Neural cell (in vitro differentiated cells): ENCODE measurements at regions not wholly inside any gene's neighbourhood (a gene's known extent, or its start where the extent isn't known, plus 50 kb on each side); places are given as distances from the start of the nearest gene placed in this dataset.

Experiments used
- H2AFZ ChIP-seq: fragments of 200-600, 300-800 bp; sonication (generic), shearing (Covaris generic); 2 replicates; pipeline ENCODE4 v1.6.0; 2014; ENCODE audit warnings: low read depth, mild to moderate bottlenecking, antibody characterized with exemption, low read length, moderate library complexity
- H3F3A ChIP-seq: fragments of 200-600 bp; shearing (Covaris generic); 2 replicates; pipeline ENCODE4 v1.6.1; 2016; ENCODE audit warnings: mild to moderate bottlenecking, moderate library complexity, mixed read lengths, antibody characterized with exemption, low read length; ENCODE audit not compliant: insufficient read depth, poor library complexity, severe bottlenecking
- H3K27ac ChIP-seq: fragments of 200-600, 300-800 bp; sonication (generic), shearing (Covaris generic); 2 replicates; pipeline ENCODE4 v1.5.1; 2014; ENCODE audit warnings: mild to moderate bottlenecking, low read length, moderate library complexity
- H3K27me3 ChIP-seq: fragments of 300-800, 200-600 bp; sonication (generic), shearing (Covaris generic); 2 replicates; pipeline ENCODE4 v1.6.0; 2014; ENCODE audit warnings: mild to moderate bottlenecking, low read depth, low read length, moderate library complexity; ENCODE audit not compliant: insufficient read depth
- H3K36me3 ChIP-seq: fragments of 300-800, 200-600 bp; sonication (generic), shearing (Covaris generic); 2 replicates; pipeline ENCODE4 v1.5.1; 2014; ENCODE audit warnings: mild to moderate bottlenecking, antibody characterized with exemption, low read length, moderate library complexity; ENCODE audit not compliant: insufficient read depth
- H3K4me2 ChIP-seq: fragments of 300-800, 200-600 bp; sonication (generic), shearing (Covaris generic); 2 replicates; pipeline ENCODE4 v1.6.0; 2014; ENCODE audit warnings: mild to moderate bottlenecking, low read length
- H3K4me3 ChIP-seq: fragments of 300-800, 200-600 bp; sonication (generic), shearing (Covaris generic); 2 replicates; pipeline ENCODE4 v1.5.1; 2014; ENCODE audit warnings: mild to moderate bottlenecking, low read length, moderate library complexity
- H3K79me2 ChIP-seq: fragments of 200-600 bp; shearing (Covaris generic); replicated peaks from 2 replicates; pipeline ENCODE4 v1.6.0; 2014; ENCODE audit warnings: mild to moderate bottlenecking, low read length, moderate library complexity; ENCODE audit not compliant: insufficient read depth
- H3K9ac ChIP-seq: fragments of 300-800, 200-600 bp; sonication (generic), shearing (Covaris generic); 2 replicates; pipeline ENCODE4 v1.6.1; 2016; ENCODE audit warnings: mild to moderate bottlenecking, low read length, mixed read lengths
- H3K9me2 ChIP-seq: fragments of 200-600 bp; shearing (Covaris generic); 2 replicates; pipeline ENCODE4 v1.6.1; 2016; ENCODE audit warnings: mild to moderate bottlenecking, low read length, mixed read lengths; ENCODE audit not compliant: insufficient read depth
- H3K9me3 ChIP-seq: fragments of 200-600, 300-800 bp; sonication (generic), shearing (Covaris generic); 2 replicates; pipeline ENCODE4 v1.6.1; 2016; ENCODE audit warnings: mild to moderate bottlenecking, mixed run types, low read length, moderate library complexity, mixed read lengths
- H4K20me1 ChIP-seq: fragments of 200-600 bp; shearing (Covaris generic); 2 replicates; pipeline ENCODE4 v1.6.1; 2016; ENCODE audit warnings: mild to moderate bottlenecking, mixed run types; ENCODE audit not compliant: insufficient read depth
- CTCF ChIP-seq: fragments of 450-650 bp; IDR thresholded peaks from 2 replicates; pipeline ENCODE4 v1.5.1; 2014; ENCODE audit warnings: antibody characterized with exemption, mild to moderate bottlenecking, moderate library complexity; ENCODE audit not compliant: poor library complexity, severe bottlenecking
- EP300 ChIP-seq: fragments of 450-650 bp; conservative IDR thresholded peaks from 2 replicates; pipeline ENCODE4 v1.6.1; 2014; ENCODE audit warnings: antibody characterized with exemption, mild to moderate bottlenecking, moderate library complexity; ENCODE audit not compliant: poor library complexity, severe bottlenecking
- EZH2 ChIP-seq: fragments of 200-600, 300-800 bp; shearing (Covaris generic), sonication (generic); IDR thresholded peaks from 2 replicates; pipeline ENCODE4 v1.6.1; 2014; ENCODE audit warnings: antibody characterized with exemption, low read length, borderline replicate concordance, mild to moderate bottlenecking; ENCODE audit not compliant: insufficient read depth, poor library complexity, severe bottlenecking
- MXI1 ChIP-seq: fragments of 450-650 bp; conservative IDR thresholded peaks from 2 replicates; pipeline ENCODE4 v1.6.1; 2014; ENCODE audit warnings: antibody characterized with exemption, mild to moderate bottlenecking; ENCODE audit not compliant: poor library complexity, severe bottlenecking
- POLR2AphosphoS5 ChIP-seq: IDR thresholded peaks from 2 replicates; pipeline ENCODE4 v1.6.1; 2012
- RAD21 ChIP-seq: fragments of 450-650 bp; conservative IDR thresholded peaks from 2 replicates; pipeline ENCODE4 v1.6.1; 2014; ENCODE audit warnings: antibody characterized with exemption, mild to moderate bottlenecking, moderate library complexity
- REST ChIP-seq: IDR thresholded peaks from 2 replicates; pipeline ENCODE4 v1.6.1; 2012; ENCODE audit warnings: borderline replicate concordance
- SMC3 ChIP-seq: fragments of 450-650 bp; conservative IDR thresholded peaks from 2 replicates; pipeline ENCODE4 v1.6.1; 2014; ENCODE audit warnings: antibody characterized with exemption, mild to moderate bottlenecking, moderate library complexity; ENCODE audit not compliant: poor library complexity
- TAF1 ChIP-seq: IDR thresholded peaks from 2 replicates; pipeline ENCODE4 v1.6.1; 2012; ENCODE audit warnings: low read depth

- no peaks in the 10 kb centered on the region for H3K36me3 ChIP-seq
- H3K27ac ChIP-seq: no peak overlapping the region
- no peaks in the 10 kb centered on the region for H3K9me2 ChIP-seq
- no peak overlapping the region for H2AFZ ChIP-seq
- no peak overlapping the region for H3K9ac ChIP-seq
- no peak overlapping the region for H3K4me2 ChIP-seq
- no peaks in the 10 kb centered on the region for H3K27me3 ChIP-seq
- no peaks in the 10 kb centered on the region for H4K20me1 ChIP-seq
- no peaks in the 10 kb centered on the region for H3K9me3 ChIP-seq
- no peaks in the 10 kb centered on the region for H3K79me2 ChIP-seq
- TF ChIP-seq POLR2AphosphoS5 (no peak), EZH2 (no peak)
- no peaks in the 10 kb centered on the region for H3F3A ChIP-seq
- no peak overlapping the region for H3K4me3 ChIP-seq
These were observed 257.3 kb downstream of the OGFRL1 start for GRCh38 chr6:71545905-71546304.

GRCh38 chr6:71551798-71552197, 263.2 kb downstream of the OGFRL1 start:
- H3K79me2 ChIP-seq: no peaks in the 10 kb centered on the region
- no peaks in the 10 kb centered on the region for H3F3A ChIP-seq
- H3K36me3 ChIP-seq: no peaks in the 10 kb centered on the region
- H3K4me2 ChIP-seq: no peak overlapping the region
- TF ChIP-seq POLR2AphosphoS5 (no peak), SMC3 (no peak), CTCF (no peak), MXI1 (no peak), EZH2 (no peak), RAD21 (no peak), EP300 (no peak), REST (no peak), TAF1 (no peak)
- H3K27ac ChIP-seq: no peak overlapping the region
- no peak overlapping the region for H3K4me3 ChIP-seq
- H3K9me3 ChIP-seq: peaks cover 3% of the 10 kb centered on the region
- H2AFZ ChIP-seq: no peak overlapping the region
- H3K27me3 ChIP-seq: no peaks in the 10 kb centered on the region
- no peaks in the 10 kb centered on the region for H4K20me1 ChIP-seq
- no peak overlapping the region for H3K9ac ChIP-seq
- H3K9me2 ChIP-seq: no peaks in the 10 kb centered on the region

- Histone ChIP-seq H3K9me3 (peaks cover 3% of the 10 kb centered on the region), H3F3A (no peaks in the 10 kb centered on the region), H3K9ac (no peak overlapping the region), H3K9me2 (no peaks in the 10 kb centered on the region), H2AFZ (no peak overlapping the region), H4K20me1 (no peaks in the 10 kb centered on the region), H3K27me3 (no peaks in the 10 kb centered on the region), H3K4me2 (no peak overlapping the region), H3K36me3 (no peaks in the 10 kb centered on the region), H3K79me2 (no peaks in the 10 kb centered on the region), H3K27ac (no peak overlapping the region), H3K4me3 (no peak overlapping the region)
- TF ChIP-seq EP300 (no peak), POLR2AphosphoS5 (no peak)
These were observed 267.5 kb downstream of the OGFRL1 start for GRCh38 chr6:71556141-71556540.
